Muscle layer of duodenum (tissue), 2 donors: ENCODE measurements at regions not wholly inside any gene's neighbourhood (a gene's known extent, or its start where the extent isn't known, plus 50 kb on each side); places are given as distances from the start of the nearest gene placed in this dataset.
"Not testable (repeated sequence)": the region's sequence is repeated elsewhere in the genome, so short reads cannot be mapped to it uniquely, and the experiment has no call there.

ENCODE experiments used
- H3K27ac ChIP-seq: one replicate; pipeline ENCODE4 v1.7.0; 2013; ENCODE audit warnings: mild to moderate bottlenecking, low read length
- H3K27me3 ChIP-seq: one replicate; pipeline ENCODE4 v1.7.0; 2013; ENCODE audit warnings: low read depth, mild to moderate bottlenecking, control low read depth, low read length
- H3K36me3 ChIP-seq, 2 donors: one replicate each; pipeline ENCODE4 v1.7.0; 2013; ENCODE audit warnings: low read length in 2 of 2, control low read depth in 1 of 2, mild to moderate bottlenecking in 1 of 2; ENCODE audit not compliant: insufficient read depth in 2 of 2, control insufficient read depth in 1 of 2
- H3K4me1 ChIP-seq, 2 donors: one replicate each; pipeline ENCODE4 v1.7.0; 2013; ENCODE audit warnings: low read length in 2 of 2, mild to moderate bottlenecking in 2 of 2, control low read depth in 1 of 2, moderate library complexity in 1 of 2; ENCODE audit not compliant: insufficient read depth in 2 of 2, control insufficient read depth in 1 of 2
- H3K4me3 ChIP-seq, 2 donors: one replicate each; pipeline ENCODE4 v1.7.0; 2013; ENCODE audit warnings: low read length in 2 of 2, low read depth in 1 of 2, mild to moderate bottlenecking in 1 of 2
- H3K9me3 ChIP-seq, 2 donors: one replicate each; pipeline ENCODE4 v1.7.0; 2013; ENCODE audit warnings: low read length in 2 of 2, control low read depth in 1 of 2, mild to moderate bottlenecking in 1 of 2; ENCODE audit not compliant: control insufficient read depth in 1 of 2
- donor health status: healthy.

- not testable (repeated sequence) for H3K4me1 ChIP-seq, H3K27ac ChIP-seq
Measured at GRCh38 chr9:41270992-41271391, 81.9 kb upstream of the ZNG1F start.

GRCh38 chr9:41269471-41269870 lies 80.4 kb upstream of the ZNG1F start:
- H3K4me3 ChIP-seq, H3K36me3 ChIP-seq, H3K4me1 ChIP-seq, H3K27ac ChIP-seq, H3K27me3 ChIP-seq, H3K9me3 ChIP-seq: not testable (repeated sequence)

More at GRCh38 chr9:41270992-41271391, 81.9 kb upstream of the ZNG1F start:
- not testable (repeated sequence) for H3K4me3 ChIP-seq, H3K27me3 ChIP-seq, H3K36me3 ChIP-seq, H3K9me3 ChIP-seq

GRCh38 chr9:41269054-41269453 lies 79.9 kb upstream of the ZNG1F start:
- H3K27ac ChIP-seq, H3K4me1 ChIP-seq, H3K36me3 ChIP-seq, H3K4me3 ChIP-seq, H3K27me3 ChIP-seq, H3K9me3 ChIP-seq: not testable (repeated sequence)

- not testable (repeated sequence) for H3K4me3 ChIP-seq, H3K27me3 ChIP-seq, H3K27ac ChIP-seq, H3K9me3 ChIP-seq, H3K4me1 ChIP-seq, H3K36me3 ChIP-seq
Measured at GRCh38 chr9:41266602-41267001, 77.5 kb upstream of the ZNG1F start.

- not testable (repeated sequence) for H3K27ac ChIP-seq
Measured at GRCh38 chr9:41266000-41266399, 76.9 kb upstream of the ZNG1F start.

DNA sequence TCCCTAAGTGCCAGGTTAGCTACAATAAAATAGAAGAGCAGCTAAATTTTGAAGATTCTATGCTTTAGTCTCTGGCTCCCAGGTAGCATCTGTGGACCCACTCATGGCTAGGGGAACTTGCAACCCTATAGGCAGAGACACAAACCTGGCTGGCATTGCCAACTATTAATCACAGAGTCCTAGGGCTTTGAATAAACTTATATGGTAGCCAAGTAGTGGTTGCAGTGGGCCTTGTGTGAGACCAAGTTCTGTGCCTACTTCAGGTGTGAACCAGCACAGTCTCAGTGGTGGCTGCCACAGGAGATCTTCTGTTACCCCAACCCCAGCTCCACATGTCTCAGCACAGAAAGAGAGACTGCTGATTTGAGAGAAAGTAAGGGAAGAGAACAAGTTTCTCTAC lies 62.9 kb upstream of the ZNG1F start:
- H3K4me3 ChIP-seq, H3K4me1 ChIP-seq, H3K27me3 ChIP-seq, H3K27ac ChIP-seq, H3K36me3 ChIP-seq, H3K9me3 ChIP-seq: not testable (repeated sequence)

More at GRCh38 chr9:41266000-41266399, 76.9 kb upstream of the ZNG1F start:
- not testable (repeated sequence) for H3K4me3 ChIP-seq, H3K27me3 ChIP-seq, H3K9me3 ChIP-seq, H3K36me3 ChIP-seq, H3K4me1 ChIP-seq

DNA sequence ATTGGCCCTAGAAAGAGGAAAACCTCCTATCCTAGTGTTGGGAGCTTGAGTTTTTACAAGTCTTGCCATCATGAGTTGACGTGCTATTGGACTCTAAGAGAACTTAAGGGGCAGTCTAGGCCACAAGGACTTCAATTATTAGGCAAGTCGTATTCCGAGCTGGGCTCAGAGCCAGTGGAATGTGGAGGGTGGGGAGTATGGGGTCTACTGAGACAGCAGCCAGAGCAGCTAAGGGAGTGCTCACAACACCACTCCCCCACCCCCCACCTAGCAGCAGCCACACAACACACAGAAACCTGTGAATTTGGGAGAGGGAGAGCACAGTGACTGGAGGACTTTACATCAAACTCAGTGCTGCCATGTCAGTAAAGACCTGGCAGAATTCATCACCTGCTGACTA lies 62.0 kb upstream of the ZNG1F start:
- not testable (repeated sequence) for H3K9me3 ChIP-seq, H3K27me3 ChIP-seq, H3K27ac ChIP-seq, H3K4me1 ChIP-seq, H3K4me3 ChIP-seq, H3K36me3 ChIP-seq

DNA sequence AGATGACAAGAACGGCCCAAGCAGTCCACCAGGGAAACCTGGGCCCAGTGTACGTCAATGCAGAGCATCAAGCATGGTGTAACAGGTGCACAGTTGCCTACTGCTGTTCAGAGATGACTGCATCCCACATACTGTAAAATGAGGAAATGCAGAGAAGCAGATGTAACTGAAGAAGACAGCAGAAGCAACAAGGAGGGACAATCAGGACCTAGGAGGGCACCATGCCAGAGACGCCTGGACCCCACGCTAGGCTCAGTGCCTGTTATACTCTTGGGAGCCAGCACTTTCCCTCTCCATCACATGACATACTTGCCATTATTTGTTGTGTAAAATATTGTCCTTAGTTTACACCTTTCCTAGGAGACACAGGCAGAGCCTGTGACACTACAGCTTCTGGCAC lies 57.6 kb upstream of the ZNG1F start:
- H3K9me3 ChIP-seq, H3K4me1 ChIP-seq, H3K4me3 ChIP-seq, H3K36me3 ChIP-seq, H3K27ac ChIP-seq, H3K27me3 ChIP-seq: not testable (repeated sequence)
